C4-2B (cell line): ENCODE measurements at regions not wholly inside any gene's neighbourhood (a gene's known extent, or its start where the extent isn't known, plus 50 kb on each side); places are given as distances from the start of the nearest gene placed in this dataset.
A peak's percentile ranks its signal among the peaks of the same experiment; 100 is the strongest.
"Not testable (repeated sequence)": the region's sequence is repeated elsewhere in the genome, so short reads cannot be mapped to it uniquely, and the experiment has no call there.

ENCODE experiments used
- H3K27ac ChIP-seq: fragments of 450-650 bp; 2 replicates; pipeline ENCODE4 v1.5.1; 2017
- ZFX ChIP-seq: fragments of 450-650 bp; IDR thresholded peaks from 2 replicates; pipeline ENCODE4 v1.6.1; 2017
- TF ChIP-seq, protein P1 (sequence below): fragments of 450-650 bp; conservative IDR thresholded peaks from 2 replicates; pipeline ENCODE4 v1.5.1; 2017; ENCODE audit warnings: mild to moderate bottlenecking

DNA sequence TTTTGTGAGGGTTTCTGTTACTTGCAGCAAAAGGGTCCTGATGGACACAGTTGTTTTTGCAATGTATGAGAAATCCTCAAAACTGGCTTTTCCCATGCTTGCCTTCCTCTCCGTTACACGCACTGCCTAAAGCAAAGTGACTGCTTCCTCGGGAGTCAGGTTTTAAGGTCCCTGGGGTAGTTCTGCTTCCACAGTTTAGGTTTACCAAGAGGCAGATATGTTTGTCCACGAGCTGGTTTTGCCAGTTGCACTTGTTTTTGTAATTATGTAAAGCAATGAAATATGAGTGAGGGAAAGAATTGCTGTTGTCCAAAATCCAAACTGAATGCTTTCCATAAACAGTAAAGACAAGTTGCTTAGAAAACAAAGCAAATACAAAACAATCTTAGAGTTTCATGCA is 290.7 kb upstream of the AMIGO2 start:
- TF ChIP-seq, protein P1, sequence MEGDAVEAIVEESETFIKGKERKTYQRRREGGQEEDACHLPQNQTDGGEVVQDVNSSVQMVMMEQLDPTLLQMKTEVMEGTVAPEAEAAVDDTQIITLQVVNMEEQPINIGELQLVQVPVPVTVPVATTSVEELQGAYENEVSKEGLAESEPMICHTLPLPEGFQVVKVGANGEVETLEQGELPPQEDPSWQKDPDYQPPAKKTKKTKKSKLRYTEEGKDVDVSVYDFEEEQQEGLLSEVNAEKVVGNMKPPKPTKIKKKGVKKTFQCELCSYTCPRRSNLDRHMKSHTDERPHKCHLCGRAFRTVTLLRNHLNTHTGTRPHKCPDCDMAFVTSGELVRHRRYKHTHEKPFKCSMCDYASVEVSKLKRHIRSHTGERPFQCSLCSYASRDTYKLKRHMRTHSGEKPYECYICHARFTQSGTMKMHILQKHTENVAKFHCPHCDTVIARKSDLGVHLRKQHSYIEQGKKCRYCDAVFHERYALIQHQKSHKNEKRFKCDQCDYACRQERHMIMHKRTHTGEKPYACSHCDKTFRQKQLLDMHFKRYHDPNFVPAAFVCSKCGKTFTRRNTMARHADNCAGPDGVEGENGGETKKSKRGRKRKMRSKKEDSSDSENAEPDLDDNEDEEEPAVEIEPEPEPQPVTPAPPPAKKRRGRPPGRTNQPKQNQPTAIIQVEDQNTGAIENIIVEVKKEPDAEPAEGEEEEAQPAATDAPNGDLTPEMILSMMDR, result no peak
- peak overlapping the region; percentile 74; the same call in 1 of the 2 replicates for H3K27ac ChIP-seq

GRCh38 chr12:47369085-47369484 is 289.3 kb upstream of the AMIGO2 start:
- TF ChIP-seq, protein P1, result no peak
- no peak for TF ChIP-seq ZFX
- peak overlapping the region; percentile 74 for H3K27ac ChIP-seq

GRCh38 chr12:47367912-47368537 is 288.3 kb upstream of the AMIGO2 start:
- no peak overlapping the region for H3K27ac ChIP-seq
- TF ChIP-seq, protein P1, result no peak
- TF ChIP-seq ZFX, result no peak

GRCh38 chr12:47366579-47366978 is 286.8 kb upstream of the AMIGO2 start:
- no peak for TF ChIP-seq ZFX
- TF ChIP-seq, protein P1, result no peak
- no peak overlapping the region for H3K27ac ChIP-seq

GRCh38 chr12:47366157-47366556 is 286.4 kb upstream of the AMIGO2 start:
- no peak for TF ChIP-seq ZFX
- TF ChIP-seq, protein P1, result no peak
- no peak overlapping the region for H3K27ac ChIP-seq

GRCh38 chr12:47365443-47366076 is 285.8 kb upstream of the AMIGO2 start:
- not testable (repeated sequence) for H3K27ac ChIP-seq

DNA sequence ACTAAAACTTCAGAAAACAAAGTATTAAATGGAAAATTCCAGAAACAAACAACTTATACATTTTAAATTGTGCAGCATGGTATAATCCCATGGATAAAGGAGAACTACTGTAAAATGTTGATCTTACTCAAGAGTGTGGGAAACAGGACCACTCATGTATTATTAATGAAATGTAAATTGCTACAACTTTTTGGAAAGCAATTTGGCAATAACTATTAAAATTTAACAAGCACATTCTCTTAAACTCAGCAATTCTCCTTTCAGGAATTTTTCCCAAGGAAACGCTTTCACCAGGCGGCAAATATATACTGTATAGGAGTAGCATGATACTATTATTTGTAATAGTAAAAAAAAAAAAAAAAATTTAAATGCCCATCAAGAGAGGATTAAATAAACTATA is 284.5 kb upstream of the AMIGO2 start:
- TF ChIP-seq, protein P1, result no peak
- no peak for TF ChIP-seq ZFX
- H3K27ac ChIP-seq, result no peak overlapping the region
